ENCODE measurements at regions not wholly inside any gene's neighbourhood (a gene's known extent, or its start where the extent isn't known, plus 50 kb on each side); places are given as distances from the start of the nearest gene placed in this dataset.
A peak's percentile ranks its signal among the peaks of the same experiment; 100 is the strongest.
"Not testable (repeated sequence)": the region's sequence is repeated elsewhere in the genome, so short reads cannot be mapped to it uniquely, and the experiment has no call there.

- Mint-ChIP-seq H3K27ac (no peak overlapping the region), H3K27me3 (ENCODE audit: insufficient read depth, low read depth, poor library complexity) (peaks cover 7% of the 10 kb centered on the region), H3K36me3 (ENCODE audit: low read depth) (no peaks in the 10 kb centered on the region), H3K9me3 (no peaks in the 10 kb centered on the region), H3K4me3 (no peak overlapping the region), H3K4me1 (peaks cover 11% of the 10 kb centered on the region; the same call in 2 of the 3 replicates)
- Histone ChIP-seq H3K9me2 (ENCODE audit: insufficient read depth) (peaks cover 3% of the 10 kb centered on the region; the same call in 1 of the 2 replicates), H2AFZ (no peak overlapping the region), H4K20me1 (replicated peaks; ENCODE audit: insufficient read depth) (no peaks in the 10 kb centered on the region), H3K27me3 (ENCODE audit: insufficient read depth) (no peaks in the 10 kb centered on the region), H3K79me2 (replicated peaks; ENCODE audit: insufficient read depth) (no peaks in the 10 kb centered on the region), H3K4me2 (no peak overlapping the region), H3K36me3 (ENCODE audit: insufficient read depth) (no peaks in the 10 kb centered on the region), H3F3A (replicated peaks; ENCODE audit: low read depth) (no peaks in the 10 kb centered on the region), H3K27ac (ENCODE audit: low read depth) (no peak overlapping the region), H3K4me3 (no peak overlapping the region), H3K4me1 (ENCODE audit: insufficient read depth) (no peaks in the 10 kb centered on the region)
- DNase-seq (ENCODE audit: low spot score), result no peak
- no peak for ATAC-seq
- TF ChIP-seq EZH2phosphoT487 (IDR thresholded peaks at IDR 0.05; ENCODE audit: unreplicated experiment) (no peak), ZNF462 (CRISPR knock-in tag; IDR thresholded peaks at IDR 0.05) (no peak), ZNF114 (CRISPR knock-in tag; IDR thresholded peaks at IDR 0.05) (no peak), POLR2AphosphoS5 (IDR thresholded peaks at IDR 0.05; ENCODE audit: low read depth) (no peak), ZNF331 (CRISPR knock-in tag; IDR thresholded peaks at IDR 0.05; ENCODE audit: low read depth) (no peak)
Measured at GRCh38 chr5:2071562-2071961, 188.8 kb upstream of the IRX4 start.

- H3K4me1 Mint-ChIP-seq, result peaks cover 14% of the 10 kb centered on the region; the same call in 2 of the 3 replicates
- not testable (repeated sequence) for H3K27me3 Mint-ChIP-seq (ENCODE audit: insufficient read depth, low read depth, poor library complexity); H3K27me3 ChIP-seq (ENCODE audit: insufficient read depth); H3K27ac ChIP-seq (ENCODE audit: low read depth); ATAC-seq; H3K27ac Mint-ChIP-seq; H3K79me2 ChIP-seq (replicated peaks; ENCODE audit: insufficient read depth); H3F3A ChIP-seq (replicated peaks; ENCODE audit: low read depth); H3K4me2 ChIP-seq; H4K20me1 ChIP-seq (replicated peaks; ENCODE audit: insufficient read depth); H3K36me3 Mint-ChIP-seq (ENCODE audit: low read depth); H3K9me3 Mint-ChIP-seq; H3K36me3 ChIP-seq (ENCODE audit: insufficient read depth); H3K9me2 ChIP-seq (ENCODE audit: insufficient read depth); H3K4me3 ChIP-seq; H3K4me1 ChIP-seq (ENCODE audit: insufficient read depth); H3K4me3 Mint-ChIP-seq
- TF ChIP-seq CTCF (conservative IDR thresholded peaks at IDR 0.05; ENCODE audit: low read depth in 2 of 2), result peak; percentile 35 to 44
- peak overlapping the region; percentile 24; the same call in 1 of the 2 replicates for H2AFZ ChIP-seq
- DNase-seq (ENCODE audit: low spot score), result peak; percentile 56
Measured at GRCh38 chr5:2070787-2071186, 188.1 kb upstream of the IRX4 start.

Data from GM23338 (cell line).